H1 (cell line): ENCODE measurements at regions not wholly inside any gene's neighbourhood (a gene's known extent, or its start where the extent isn't known, plus 50 kb on each side); places are given as distances from the start of the nearest gene placed in this dataset.

Experiments used
- CTCF ChIA-PET: fragments of 300-600 bp; sonication (Branson Sonifier 250); formaldehyde crosslinking; loops from one replicate; lab custom pipeline; 2021; ENCODE audit not compliant: partially characterized antibody; lab: Charles Lee
- POLR2A ChIA-PET: fragments of 300-600 bp; sonication (Branson Sonifier 250); formaldehyde crosslinking; loops from one replicate; lab custom pipeline; 2021; ENCODE audit warnings: inconsistent platforms; ENCODE audit not compliant: partially characterized antibody; lab: Charles Lee
- DNase-seq, 2 experiments: peaks; one replicate each; pipeline versions ENCODE4 v3.0.0 to v3.0.0-alpha.2; 2010 to 2022; ENCODE audit warnings: low spot score in 2 of 2, low read depth in 1 of 2, mixed read lengths in 1 of 2
- FAIRE-seq: peaks from 2 replicates; lab custom pipeline; 2011; peaks lifted over from hg19 to GRCh38; lab: Jason Lieb, UNC
- H2AFZ ChIP-seq: 2 replicates; pipeline ENCODE4 v1.8.1; 2012; ENCODE audit warnings: low read length, inconsistent platforms
- H2AK5ac ChIP-seq: 2 replicates; pipeline ENCODE4 v1.6.1; 2013; ENCODE audit warnings: low read depth, low read length
- H2BK120ac ChIP-seq: replicated peaks from 2 replicates; pipeline ENCODE3; 2013; ENCODE audit warnings: low read depth, low read length, inconsistent platforms
- H2BK12ac ChIP-seq: 2 replicates; pipeline ENCODE4 v1.6.1; 2013; ENCODE audit warnings: low read depth, low read length
- H2BK15ac ChIP-seq: 2 replicates; pipeline ENCODE4 v1.6.1; 2013; ENCODE audit warnings: low read length
- H2BK20ac ChIP-seq: 2 replicates; pipeline ENCODE4 v1.6.1; 2013; ENCODE audit warnings: low read length
- H2BK5ac ChIP-seq: 2 replicates; pipeline ENCODE4 v1.6.1; 2013; ENCODE audit warnings: low read depth, low read length
- H3K14ac ChIP-seq: 2 replicates; pipeline ENCODE4 v1.6.1; 2013; ENCODE audit warnings: inconsistent platforms; ENCODE audit not compliant: insufficient read length
- H3K18ac ChIP-seq: 2 replicates; pipeline ENCODE4 v1.6.1; 2013; ENCODE audit warnings: low read length; ENCODE audit errors: extremely low read depth
- H3K23ac ChIP-seq: 2 replicates; pipeline ENCODE4 v1.6.1; 2013; ENCODE audit warnings: inconsistent platforms; ENCODE audit not compliant: insufficient read length
- H3K23me2 ChIP-seq: 2 replicates; pipeline ENCODE4 v1.6.1; 2013; ENCODE audit warnings: low read depth, low read length
- H3K27ac ChIP-seq: 2 replicates; pipeline ENCODE4 v1.6.1; 2011; ENCODE audit warnings: low read depth, low read length, inconsistent platforms
- H3K27me3 ChIP-seq, 4 experiments: replicated peaks in 1 of 4; 1 replicate in 1 of 4; 2 replicates in 3 of 4; pipeline versions ENCODE4 v1.6.1 to v1.8.1; 2011 to 2013; ENCODE audit warnings: low read length in 3 of 4, mild to moderate bottlenecking in 3 of 4, inconsistent platforms in 2 of 4, mixed read lengths in 2 of 4, moderate library complexity in 1 of 4; ENCODE audit not compliant: control insufficient read depth in 3 of 4, insufficient read depth in 3 of 4; ENCODE audit errors: extremely low read depth in 1 of 4
- H3K36me3 ChIP-seq, 4 experiments: 2 replicates each; pipeline versions ENCODE4 v1.6.1 to v1.8.1; 2011 to 2013; ENCODE audit warnings: mild to moderate bottlenecking in 4 of 4, low read length in 3 of 4, moderate library complexity in 2 of 4, control low read depth in 1 of 4, inconsistent platforms in 1 of 4; ENCODE audit not compliant: insufficient read depth in 4 of 4, control insufficient read depth in 2 of 4
- H3K4ac ChIP-seq: replicated peaks from 2 replicates; pipeline ENCODE3; 2013; ENCODE audit warnings: low read length, low read depth, mixed read lengths, inconsistent platforms; ENCODE audit not compliant: insufficient read length
- H3K4me1 ChIP-seq, 4 experiments: replicated peaks in 1 of 4; 1 replicate in 1 of 4; 2 replicates in 3 of 4; pipeline versions ENCODE4 v1.6.1 to v1.8.1; 2011 to 2013; ENCODE audit warnings: low read length in 3 of 4, inconsistent platforms in 2 of 4, mixed read lengths in 1 of 4; ENCODE audit not compliant: insufficient read depth in 4 of 4, control insufficient read depth in 3 of 4
- H3K4me2 ChIP-seq, 2 experiments: 2 replicates each; pipeline versions ENCODE4 v1.6.1 to v1.8.1; 2011 to 2013; ENCODE audit warnings: low read depth in 2 of 2, low read length in 2 of 2, control low read depth in 1 of 2, inconsistent platforms in 1 of 2, mild to moderate bottlenecking in 1 of 2; ENCODE audit not compliant: insufficient read depth in 1 of 2
- H3K4me3 ChIP-seq, 4 experiments: fragments of 200-600, 300-600 bp in 1 of 4; sonication (generic), shearing (Covaris generic), sonication (Bioruptor Twin) in 1 of 4; 2 replicates each; pipeline versions ENCODE4 v1.5.1 to v1.8.1; 2011 to 2016; ENCODE audit warnings: low read length in 4 of 4, low read depth in 3 of 4, control low read depth in 2 of 4, inconsistent platforms in 2 of 4, mild to moderate bottlenecking in 2 of 4, mixed read lengths in 1 of 4, moderate library complexity in 1 of 4; ENCODE audit not compliant: insufficient read depth in 2 of 4; ENCODE audit errors: extremely low read depth in 1 of 4
- H3K56ac ChIP-seq: replicated peaks from 2 replicates; pipeline ENCODE3; 2013; ENCODE audit warnings: low read depth, mild to moderate bottlenecking, mixed read lengths, low read length, inconsistent platforms; ENCODE audit not compliant: insufficient read length
- H3K79me1 ChIP-seq: 2 replicates; pipeline ENCODE4 v1.6.1; 2013; ENCODE audit warnings: low read depth, low read length, control low read depth
- H3K79me2 ChIP-seq, 2 experiments: 2 replicates each; pipeline versions ENCODE4 v1.6.1 to v1.8.1; 2012 to 2013; ENCODE audit warnings: low read length in 2 of 2, mild to moderate bottlenecking in 2 of 2, inconsistent platforms in 1 of 2; ENCODE audit not compliant: insufficient read depth in 2 of 2, control insufficient read depth in 1 of 2
- H3K9ac ChIP-seq, 4 experiments: replicated peaks in 1 of 4; 1 replicate in 1 of 4; 2 replicates in 3 of 4; pipeline versions ENCODE4 v1.6.1 to v1.8.1; 2011 to 2013; ENCODE audit warnings: low read depth in 3 of 4, low read length in 3 of 4, control low read depth in 2 of 4, mild to moderate bottlenecking in 2 of 4, moderate library complexity in 2 of 4, inconsistent platforms in 1 of 4; ENCODE audit errors: extremely low read depth in 1 of 4
- H3K9me3 ChIP-seq, 2 experiments: 2 replicates each; pipeline versions ENCODE4 v1.6.1 to v1.8.1; 2012 to 2013; ENCODE audit warnings: mild to moderate bottlenecking in 2 of 2, moderate library complexity in 2 of 2, control low read depth in 1 of 2, inconsistent platforms in 1 of 2, low read depth in 1 of 2, low read length in 1 of 2, mixed read lengths in 1 of 2; ENCODE audit not compliant: insufficient read depth in 2 of 2
- H4K20me1 ChIP-seq, 2 experiments: replicated peaks in 1 of 2; 2 replicates each; pipeline versions ENCODE3 to v1.8.1; 2011 to 2013; ENCODE audit warnings: inconsistent platforms in 2 of 2, low read length in 2 of 2, mild to moderate bottlenecking in 1 of 2; ENCODE audit not compliant: insufficient read depth in 2 of 2, control insufficient read depth in 1 of 2
- H4K5ac ChIP-seq: 2 replicates; pipeline ENCODE4 v1.6.1; 2013; ENCODE audit warnings: low read length, low read depth, mixed read lengths, inconsistent platforms; ENCODE audit not compliant: insufficient read length
- H4K8ac ChIP-seq: 2 replicates; pipeline ENCODE4 v1.8.0; 2013; ENCODE audit warnings: mild to moderate bottlenecking, moderate library complexity, low read length, inconsistent platforms; ENCODE audit not compliant: insufficient read depth; ENCODE audit errors: extremely low read depth
- H4K91ac ChIP-seq: replicated peaks from 2 replicates; pipeline ENCODE3; 2013; ENCODE audit warnings: low read length, mixed read lengths, inconsistent platforms; ENCODE audit not compliant: insufficient read length
- EGR1 ChIP-seq: IDR thresholded peaks from 2 replicates; pipeline ENCODE4 v1.6.1; 2011; ENCODE audit warnings: low read depth, low read length, borderline replicate concordance
- GABPA ChIP-seq: IDR thresholded peaks from 2 replicates; pipeline ENCODE4 v1.6.1; 2011; ENCODE audit warnings: mild to moderate bottlenecking, low read length, moderate library complexity, borderline replicate concordance; ENCODE audit not compliant: insufficient read depth
- JUND ChIP-seq: IDR thresholded peaks from 2 replicates; pipeline ENCODE4 v1.6.1; 2011; ENCODE audit warnings: mild to moderate bottlenecking, improper control_type of control experiment, low read length
- KDM5A ChIP-seq: fragments of 200-600 bp; IDR thresholded peaks from 2 replicates; pipeline ENCODE4 v1.7.1; 2012; ENCODE audit warnings: mild to moderate bottlenecking, low read length, inconsistent platforms, mixed read lengths
- RBBP5 ChIP-seq: IDR thresholded peaks from 2 replicates; pipeline ENCODE4 v1.7.1; 2012; ENCODE audit warnings: low read depth, mild to moderate bottlenecking, inconsistent platforms, low read length, moderate library complexity, borderline replicate concordance
- RNF2 ChIP-seq: fragments of 200-900, 300-1000 bp; sonication (generic); IDR thresholded peaks from 2 replicates; pipeline ENCODE4 v1.7.1; 2016; ENCODE audit warnings: borderline replicate concordance, low read depth, mild to moderate bottlenecking, antibody characterized with exemption, low read length; ENCODE audit not compliant: poor library complexity, severe bottlenecking; ENCODE audit errors: missing control alignments
- RXRA ChIP-seq: IDR thresholded peaks from 2 replicates; pipeline ENCODE4 v1.6.1; 2011; ENCODE audit warnings: low read depth, mild to moderate bottlenecking, low read length, moderate library complexity; ENCODE audit not compliant: insufficient read depth
- SIX5 ChIP-seq: IDR thresholded peaks from 2 replicates; pipeline ENCODE4 v1.6.1; 2011; ENCODE audit warnings: mild to moderate bottlenecking, low read depth, low read length
- SP1 ChIP-seq: IDR thresholded peaks from 2 replicates; pipeline ENCODE4 v1.6.1; 2011; ENCODE audit warnings: low read depth, low read length
- SP2 ChIP-seq: IDR thresholded peaks from 2 replicates; pipeline ENCODE4 v1.6.1; 2012; ENCODE audit warnings: mild to moderate bottlenecking, low read length, inconsistent platforms
- TBP ChIP-seq: IDR thresholded peaks from 2 replicates; pipeline ENCODE4 v1.6.1; 2011; ENCODE audit warnings: low read depth, low read length, improper control_type of control experiment
- TCF12 ChIP-seq: IDR thresholded peaks from 2 replicates; pipeline ENCODE4 v1.6.1; 2011; ENCODE audit warnings: low read depth, mild to moderate bottlenecking, low read length
- WGBS, 2 experiments: shearing (Covaris generic) in 1 of 2; methylation state at CpG; one replicate each; pipeline versions ENCODE4 v1.1.6 to v1.1.7; 2013 to 2015; ENCODE audit warnings: low lambda C conversion rate in 2 of 2, mixed read lengths in 2 of 2, inconsistent platforms in 1 of 2, low coverage in 1 of 2, missing lambda C conversion rate in 1 of 2; ENCODE audit not compliant: insufficient replicate concordance in 2 of 2, insufficient coverage in 1 of 2, insufficient read length in 1 of 2; ENCODE audit errors: extremely low coverage in 1 of 2, missing lambda C conversion rate in 1 of 2; 5-methylcytosine and 5-hydroxymethylcytosine counted together
- TF ChIP-seq, protein P1 (sequence below), 3 experiments: IDR thresholded peaks; 1 replicate in 2 of 3; 2 replicates in 1 of 3; pipeline versions ENCODE4 v1.5.1 to v1.6.1; 2011; ENCODE audit warnings: low read length in 3 of 3, mild to moderate bottlenecking in 3 of 3, inconsistent platforms in 2 of 3, low read depth in 1 of 3, moderate library complexity in 1 of 3; ENCODE audit not compliant: insufficient read depth in 1 of 3; ENCODE audit errors: control extremely low read depth in 1 of 3

DNA sequence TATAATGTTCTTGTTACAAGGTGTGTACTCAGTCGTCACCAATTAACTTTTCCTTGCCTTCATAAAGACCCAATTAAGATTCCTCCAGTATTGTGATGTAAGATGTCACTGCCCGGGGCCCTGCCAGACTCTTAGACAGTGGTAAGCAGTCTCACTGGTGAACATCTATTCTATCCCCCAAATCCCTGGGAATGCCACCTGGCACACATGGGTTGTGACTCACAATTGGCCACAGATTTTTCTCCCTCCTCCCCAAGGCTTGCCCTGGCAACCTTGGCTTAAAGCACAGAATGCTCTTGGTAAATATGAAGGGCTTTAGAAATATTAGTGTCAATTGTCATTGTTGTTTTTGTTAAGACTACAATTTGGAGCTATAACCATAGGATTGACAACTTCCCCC, 287.9 kb downstream of the ETAA1 start:
- Histone ChIP-seq H2AFZ (no peak overlapping the region), H3K4ac (no peak overlapping the region), H3K14ac (no peak overlapping the region), H3K36me3 (no peaks in the 10 kb centered on the region), H3K27me3 (no peaks in the 10 kb centered on the region), H3K79me1 (no peaks in the 10 kb centered on the region), H2BK120ac (no peak overlapping the region), H2BK12ac (no peak overlapping the region), H3K9ac (no peak overlapping the region), H3K27ac (no peak overlapping the region), H4K20me1 (no peaks in the 10 kb centered on the region), H2AK5ac (no peak overlapping the region), H2BK15ac (no peak overlapping the region), H4K91ac (no peak overlapping the region), H2BK20ac (no peak overlapping the region), H3K4me2 (no peak overlapping the region), H2BK5ac (no peak overlapping the region), H3K23me2 (no peaks in the 10 kb centered on the region), H3K56ac (no peak overlapping the region), H3K79me2 (no peaks in the 10 kb centered on the region), H3K4me1 (no peaks in the 10 kb centered on the region), H3K9me3 (no peaks in the 10 kb centered on the region), H3K18ac (no peak overlapping the region), H3K4me3 (no peak overlapping the region), H4K5ac (no peak overlapping the region), H3K23ac (no peak overlapping the region), H4K8ac (no peak overlapping the region)
- POLR2A ChIA-PET, result no interaction called here
- FAIRE-seq (no peak), DNase-seq (no peak)
- TF ChIP-seq GABPA (no peak), SP2 (no peak), RXRA (no peak), RNF2 (no peak), TBP (no peak), TCF12 (no peak), SP1 (no peak), EGR1 (no peak), KDM5A (no peak), SIX5 (no peak), JUND (no peak), RBBP5 (no peak)
- TF ChIP-seq, protein P1, sequence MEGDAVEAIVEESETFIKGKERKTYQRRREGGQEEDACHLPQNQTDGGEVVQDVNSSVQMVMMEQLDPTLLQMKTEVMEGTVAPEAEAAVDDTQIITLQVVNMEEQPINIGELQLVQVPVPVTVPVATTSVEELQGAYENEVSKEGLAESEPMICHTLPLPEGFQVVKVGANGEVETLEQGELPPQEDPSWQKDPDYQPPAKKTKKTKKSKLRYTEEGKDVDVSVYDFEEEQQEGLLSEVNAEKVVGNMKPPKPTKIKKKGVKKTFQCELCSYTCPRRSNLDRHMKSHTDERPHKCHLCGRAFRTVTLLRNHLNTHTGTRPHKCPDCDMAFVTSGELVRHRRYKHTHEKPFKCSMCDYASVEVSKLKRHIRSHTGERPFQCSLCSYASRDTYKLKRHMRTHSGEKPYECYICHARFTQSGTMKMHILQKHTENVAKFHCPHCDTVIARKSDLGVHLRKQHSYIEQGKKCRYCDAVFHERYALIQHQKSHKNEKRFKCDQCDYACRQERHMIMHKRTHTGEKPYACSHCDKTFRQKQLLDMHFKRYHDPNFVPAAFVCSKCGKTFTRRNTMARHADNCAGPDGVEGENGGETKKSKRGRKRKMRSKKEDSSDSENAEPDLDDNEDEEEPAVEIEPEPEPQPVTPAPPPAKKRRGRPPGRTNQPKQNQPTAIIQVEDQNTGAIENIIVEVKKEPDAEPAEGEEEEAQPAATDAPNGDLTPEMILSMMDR (IDR thresholded peaks at IDR 0.05; ENCODE audit: control extremely low read depth in 1 of 3, insufficient read depth in 1 of 3, low read depth in 1 of 3, low read length in 3 of 3), result no peak
- WGBS, 2 experiments, result 91% methylated on average over 2 of the region's 2 CpGs; no CpG with 5 or more reads in 1 of the 2 experiments
- CTCF ChIA-PET, result no interaction called here
